Daoy (cell line): ENCODE measurements at regions not wholly inside any gene's neighbourhood (a gene's known extent, or its start where the extent isn't known, plus 50 kb on each side); places are given as distances from the start of the nearest gene placed in this dataset.

ENCODE experiments used
- DNase-seq: peaks from one replicate; pipeline ENCODE4 v3.0.0-alpha.2; 2015; ENCODE audit warnings: low read depth

GRCh38 chr2:223519471-223519870 lies 82.7 kb downstream of the SCG2 start:
- DNase-seq: no peak

- DNase-seq: no peak
Observed at GRCh38 chr2:223522796-223523195, 79.4 kb downstream of the SCG2 start.

- DNase-seq: no peak
Observed at GRCh38 chr2:223523551-223524001, 78.6 kb downstream of the SCG2 start.

GRCh38 chr2:223524066-223524465 lies 78.1 kb downstream of the SCG2 start:
- no peak for DNase-seq

- DNase-seq: no peak
Observed at GRCh38 chr2:223526106-223526505, 76.1 kb downstream of the SCG2 start.

- peak; percentile 42 for DNase-seq
Observed at GRCh38 chr2:223528036-223528435, 74.1 kb downstream of the SCG2 start.

- DNase-seq: no peak
Observed at GRCh38 chr2:223529696-223530095, 72.5 kb downstream of the SCG2 start.

- no peak for DNase-seq
Observed at GRCh38 chr2:223530811-223531210, 71.3 kb downstream of the SCG2 start.

GRCh38 chr2:223532161-223532560 lies 70.0 kb downstream of the SCG2 start:
- DNase-seq: no peak

GRCh38 chr2:223532712-223533111 lies 69.4 kb downstream of the SCG2 start:
- no peak for DNase-seq

- DNase-seq: no peak
Observed at GRCh38 chr2:223536546-223536945, 65.6 kb downstream of the SCG2 start.

GRCh38 chr2:223537115-223537514 lies 65.0 kb downstream of the SCG2 start:
- no peak for DNase-seq

- no peak for DNase-seq
Observed at GRCh38 chr2:223537651-223538601, 64.2 kb downstream of the SCG2 start.

GRCh38 chr2:223538920-223539440 lies 63.2 kb downstream of the SCG2 start:
- DNase-seq: no peak

GRCh38 chr2:223541546-223541945 lies 60.6 kb downstream of the SCG2 start:
- no peak for DNase-seq

GRCh38 chr2:223542501-223542900 lies 59.7 kb downstream of the SCG2 start:
- DNase-seq: no peak

- no peak for DNase-seq
Observed at GRCh38 chr2:223545406-223545805, 56.8 kb downstream of the SCG2 start.

GRCh38 chr2:223545830-223546229 lies 56.3 kb downstream of the SCG2 start:
- DNase-seq: no peak
